ENCODE measurements at regions not wholly inside any gene's neighbourhood (a gene's known extent, or its start where the extent isn't known, plus 50 kb on each side); places are given as distances from the start of the nearest gene placed in this dataset.

- Histone ChIP-seq H3K27me3 (ENCODE audit: control insufficient read depth in 2 of 2, insufficient read depth in 2 of 2, low read length in 2 of 2) (no peaks in the 10 kb centered on the region), H3K36me3 (ENCODE audit: control insufficient read depth in 2 of 2, insufficient read depth in 2 of 2, low read length in 2 of 2) (no peaks in the 10 kb centered on the region), H3K4me1 (ENCODE audit: control insufficient read depth in 2 of 2, insufficient read depth in 2 of 2, low read length in 2 of 2) (no peaks in the 10 kb centered on the region), H3K4me3 (ENCODE audit: low read length in 2 of 2) (no peak overlapping the region), H3K9ac (ENCODE audit: low read depth in 1 of 2, low read length in 2 of 2) (no peak overlapping the region), H3K27ac (ENCODE audit: low read depth in 2 of 2, low read length in 2 of 2) (no peak overlapping the region), H3K9me3 (ENCODE audit: control insufficient read depth in 2 of 2, low read length in 2 of 2) (no peaks in the 10 kb centered on the region)
Measured at GRCh38 chr4:10364194-10364593, 93.0 kb downstream of the ZNF518B start.

DNA sequence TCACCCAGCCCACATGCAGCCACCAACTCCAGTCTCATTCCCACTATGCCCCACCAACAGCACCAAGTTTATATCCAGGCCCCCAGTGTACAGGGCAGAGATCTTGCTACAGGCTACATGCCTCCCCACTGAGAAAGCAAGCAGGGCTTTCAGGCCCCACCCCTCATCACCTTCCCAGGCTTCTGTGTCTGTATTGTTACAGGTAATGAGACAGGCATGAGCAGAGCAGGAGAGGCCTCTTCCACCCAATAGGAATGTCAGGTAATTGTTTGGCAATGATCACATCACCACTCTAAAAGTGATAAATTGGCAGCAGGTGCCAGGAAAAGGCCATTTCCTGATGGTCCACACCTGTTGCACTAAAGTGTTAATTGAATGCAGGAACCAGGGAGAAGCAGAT is 102.5 kb downstream of the ZNF518B start:
- H3K4me3 ChIP-seq (ENCODE audit: low read length in 2 of 2) = no peak overlapping the region
- no peak overlapping the region for H3K27ac ChIP-seq (ENCODE audit: low read depth in 2 of 2, low read length in 2 of 2)
- no peaks in the 10 kb centered on the region for H3K36me3 ChIP-seq (ENCODE audit: control insufficient read depth in 2 of 2, insufficient read depth in 2 of 2, low read length in 2 of 2)
- no peaks in the 10 kb centered on the region for H3K27me3 ChIP-seq (ENCODE audit: control insufficient read depth in 2 of 2, insufficient read depth in 2 of 2, low read length in 2 of 2)
- H3K9ac ChIP-seq (ENCODE audit: low read depth in 1 of 2, low read length in 2 of 2) = no peak overlapping the region
- no peaks in the 10 kb centered on the region for H3K4me1 ChIP-seq (ENCODE audit: control insufficient read depth in 2 of 2, insufficient read depth in 2 of 2, low read length in 2 of 2)
- no peaks in the 10 kb centered on the region for H3K9me3 ChIP-seq (ENCODE audit: control insufficient read depth in 2 of 2, low read length in 2 of 2)

DNA sequence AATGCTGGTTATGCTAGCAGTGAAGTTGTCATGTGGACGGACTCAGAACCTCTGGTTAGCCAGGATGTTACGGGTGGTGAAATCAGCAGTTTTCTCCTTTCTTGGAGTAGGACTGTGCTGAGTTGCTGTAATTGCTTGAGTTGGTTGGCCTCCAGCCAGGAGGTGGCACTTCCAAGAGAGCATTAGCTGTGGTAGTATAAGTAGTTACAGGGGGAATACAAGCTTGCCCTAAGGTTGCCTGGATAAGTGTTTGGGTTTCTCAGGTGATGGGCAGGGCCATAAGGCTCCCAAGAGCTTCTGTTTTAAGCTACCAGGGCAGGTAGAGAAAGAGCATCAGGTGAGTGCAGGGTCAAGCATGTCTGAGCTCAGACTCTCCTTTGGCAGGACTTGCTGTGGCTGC is 103.0 kb downstream of the ZNF518B start:
- H3K36me3 ChIP-seq (ENCODE audit: control insufficient read depth in 2 of 2, insufficient read depth in 2 of 2, low read length in 2 of 2) = no peaks in the 10 kb centered on the region

DNA sequence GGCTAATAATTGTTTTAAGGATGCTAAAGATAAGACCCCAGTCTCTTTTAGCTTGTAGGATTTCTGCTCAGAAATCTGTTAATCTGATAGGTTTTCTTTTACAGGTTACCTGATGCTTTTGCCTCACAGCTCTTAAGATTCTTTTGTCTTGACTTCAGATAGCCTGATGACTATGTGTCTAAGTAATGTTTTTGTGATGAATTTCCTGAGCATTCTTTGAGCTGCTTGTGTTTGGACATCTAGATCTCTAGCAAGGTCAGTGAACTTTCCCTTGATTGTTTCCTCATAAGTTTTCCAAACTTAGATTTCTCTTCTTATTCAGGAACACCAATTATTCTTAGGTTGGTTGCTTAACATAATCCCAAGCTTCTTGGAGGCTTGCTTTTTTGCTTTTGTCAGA is 104.1 kb downstream of the ZNF518B start:
- no peaks in the 10 kb centered on the region for H3K27me3 ChIP-seq (ENCODE audit: control insufficient read depth in 2 of 2, insufficient read depth in 2 of 2, low read length in 2 of 2)
- H3K9ac ChIP-seq (ENCODE audit: low read depth in 1 of 2, low read length in 2 of 2) = no peak overlapping the region
- H3K9me3 ChIP-seq (ENCODE audit: control insufficient read depth in 2 of 2, low read length in 2 of 2) = no peaks in the 10 kb centered on the region
- H3K36me3 ChIP-seq (ENCODE audit: control insufficient read depth in 2 of 2, insufficient read depth in 2 of 2, low read length in 2 of 2) = no peaks in the 10 kb centered on the region
- no peak overlapping the region for H3K27ac ChIP-seq (ENCODE audit: low read depth in 2 of 2, low read length in 2 of 2)
- H3K4me1 ChIP-seq (ENCODE audit: control insufficient read depth in 2 of 2, insufficient read depth in 2 of 2, low read length in 2 of 2) = no peaks in the 10 kb centered on the region
- H3K4me3 ChIP-seq (ENCODE audit: low read length in 2 of 2) = no peak overlapping the region

More for the DNA sequence above, 103.0 kb downstream of the ZNF518B start:
- no peaks in the 10 kb centered on the region for H3K9me3 ChIP-seq (ENCODE audit: control insufficient read depth in 2 of 2, low read length in 2 of 2)
- no peak overlapping the region for H3K27ac ChIP-seq (ENCODE audit: low read depth in 2 of 2, low read length in 2 of 2)
- no peaks in the 10 kb centered on the region for H3K4me1 ChIP-seq (ENCODE audit: control insufficient read depth in 2 of 2, insufficient read depth in 2 of 2, low read length in 2 of 2)
- H3K4me3 ChIP-seq (ENCODE audit: low read length in 2 of 2) = no peak overlapping the region
- H3K9ac ChIP-seq (ENCODE audit: low read depth in 1 of 2, low read length in 2 of 2) = no peak overlapping the region
- H3K27me3 ChIP-seq (ENCODE audit: control insufficient read depth in 2 of 2, insufficient read depth in 2 of 2, low read length in 2 of 2) = no peaks in the 10 kb centered on the region

GRCh38 chr4:10348241-10348640 is 109.0 kb downstream of the ZNF518B start:
- Histone ChIP-seq H3K27me3 (ENCODE audit: control insufficient read depth in 2 of 2, insufficient read depth in 2 of 2, low read length in 2 of 2) (no peaks in the 10 kb centered on the region), H3K9me3 (ENCODE audit: control insufficient read depth in 2 of 2, low read length in 2 of 2) (no peaks in the 10 kb centered on the region), H3K27ac (ENCODE audit: low read depth in 2 of 2, low read length in 2 of 2) (no peak overlapping the region), H3K4me3 (ENCODE audit: low read length in 2 of 2) (no peak overlapping the region), H3K36me3 (ENCODE audit: control insufficient read depth in 2 of 2, insufficient read depth in 2 of 2, low read length in 2 of 2) (no peaks in the 10 kb centered on the region), H3K9ac (ENCODE audit: low read depth in 1 of 2, low read length in 2 of 2) (no peak overlapping the region), H3K4me1 (ENCODE audit: control insufficient read depth in 2 of 2, insufficient read depth in 2 of 2, low read length in 2 of 2) (no peaks in the 10 kb centered on the region)

- no peaks in the 10 kb centered on the region for H3K36me3 ChIP-seq (ENCODE audit: control insufficient read depth in 2 of 2, insufficient read depth in 2 of 2, low read length in 2 of 2)
- no peak overlapping the region for H3K27ac ChIP-seq (ENCODE audit: low read depth in 2 of 2, low read length in 2 of 2)
- H3K4me1 ChIP-seq (ENCODE audit: control insufficient read depth in 2 of 2, insufficient read depth in 2 of 2, low read length in 2 of 2) = no peaks in the 10 kb centered on the region
- H3K4me3 ChIP-seq (ENCODE audit: low read length in 2 of 2) = no peak overlapping the region
- no peaks in the 10 kb centered on the region for H3K9me3 ChIP-seq (ENCODE audit: control insufficient read depth in 2 of 2, low read length in 2 of 2)
- H3K27me3 ChIP-seq (ENCODE audit: control insufficient read depth in 2 of 2, insufficient read depth in 2 of 2, low read length in 2 of 2) = no peaks in the 10 kb centered on the region
- no peak overlapping the region for H3K9ac ChIP-seq (ENCODE audit: low read depth in 1 of 2, low read length in 2 of 2)
Measured at GRCh38 chr4:10347815-10348214, 109.4 kb downstream of the ZNF518B start.

DNA sequence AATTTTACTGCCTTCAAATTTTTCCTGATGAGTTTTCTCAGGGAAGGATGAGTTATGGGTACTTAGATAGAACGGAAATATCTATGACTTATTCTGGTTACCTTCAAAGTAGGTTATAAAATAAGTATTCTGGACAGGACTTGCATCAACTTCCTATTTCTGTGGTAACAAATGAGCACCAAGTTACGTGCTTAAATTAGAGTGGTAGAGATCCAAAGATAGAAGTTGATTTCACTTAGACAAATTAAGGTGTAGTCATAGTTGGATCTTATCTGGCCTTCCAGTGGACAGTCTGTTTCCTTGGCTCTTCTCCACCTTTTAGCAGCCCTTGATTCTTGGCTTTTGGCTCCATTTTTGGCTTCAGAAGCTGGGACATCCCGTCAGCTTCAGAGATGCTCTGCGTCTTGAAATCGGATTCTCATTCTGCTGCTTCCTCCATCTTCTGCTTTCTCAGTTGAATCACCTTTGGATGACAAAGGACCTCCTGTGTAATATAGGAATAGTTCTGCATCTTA is 109.9 kb downstream of the ZNF518B start:
- H3K9me3 ChIP-seq (ENCODE audit: control insufficient read depth in 2 of 2, low read length in 2 of 2) = no peaks in the 10 kb centered on the region
- H3K36me3 ChIP-seq (ENCODE audit: control insufficient read depth in 2 of 2, insufficient read depth in 2 of 2, low read length in 2 of 2) = no peaks in the 10 kb centered on the region
- no peaks in the 10 kb centered on the region for H3K4me1 ChIP-seq (ENCODE audit: control insufficient read depth in 2 of 2, insufficient read depth in 2 of 2, low read length in 2 of 2)
- H3K9ac ChIP-seq (ENCODE audit: low read depth in 1 of 2, low read length in 2 of 2) = no peak overlapping the region
- no peak overlapping the region for H3K4me3 ChIP-seq (ENCODE audit: low read length in 2 of 2)
- H3K27ac ChIP-seq (ENCODE audit: low read depth in 2 of 2, low read length in 2 of 2) = no peak overlapping the region
- no peaks in the 10 kb centered on the region for H3K27me3 ChIP-seq (ENCODE audit: control insufficient read depth in 2 of 2, insufficient read depth in 2 of 2, low read length in 2 of 2)

- Histone ChIP-seq H3K36me3 (ENCODE audit: control insufficient read depth in 2 of 2, insufficient read depth in 2 of 2, low read length in 2 of 2) (no peaks in the 10 kb centered on the region), H3K27me3 (ENCODE audit: control insufficient read depth in 2 of 2, insufficient read depth in 2 of 2, low read length in 2 of 2) (no peaks in the 10 kb centered on the region), H3K9ac (ENCODE audit: low read depth in 1 of 2, low read length in 2 of 2) (no peak overlapping the region), H3K4me1 (ENCODE audit: control insufficient read depth in 2 of 2, insufficient read depth in 2 of 2, low read length in 2 of 2) (no peaks in the 10 kb centered on the region), H3K27ac (ENCODE audit: low read depth in 2 of 2, low read length in 2 of 2) (no peak overlapping the region), H3K9me3 (ENCODE audit: control insufficient read depth in 2 of 2, low read length in 2 of 2) (no peaks in the 10 kb centered on the region), H3K4me3 (ENCODE audit: low read length in 2 of 2) (no peak overlapping the region)
Measured at GRCh38 chr4:10346023-10346422, 111.2 kb downstream of the ZNF518B start.

DNA sequence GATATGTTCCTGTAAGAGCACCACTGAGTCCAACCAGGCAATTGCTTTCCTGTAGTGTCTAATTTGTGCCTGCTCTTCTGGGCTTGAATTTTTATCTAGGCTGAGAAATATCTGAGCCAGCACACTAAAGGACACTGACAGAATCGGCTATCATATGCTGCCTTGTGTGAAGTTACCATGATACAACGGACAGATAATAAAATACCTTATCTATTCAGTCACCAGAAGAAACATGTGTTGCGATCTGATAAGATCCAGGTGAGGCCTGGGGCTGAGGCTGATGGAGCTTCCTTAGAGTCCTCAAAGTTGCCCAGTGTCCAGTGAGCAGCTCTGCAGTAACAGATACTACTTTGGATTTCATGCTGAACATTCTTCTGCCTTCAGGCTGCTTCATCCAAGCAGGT is 111.8 kb downstream of the ZNF518B start:
- H3K36me3 ChIP-seq (ENCODE audit: control insufficient read depth in 2 of 2, insufficient read depth in 2 of 2, low read length in 2 of 2) = no peaks in the 10 kb centered on the region
- no peaks in the 10 kb centered on the region for H3K27me3 ChIP-seq (ENCODE audit: control insufficient read depth in 2 of 2, insufficient read depth in 2 of 2, low read length in 2 of 2)
- H3K4me1 ChIP-seq (ENCODE audit: control insufficient read depth in 2 of 2, insufficient read depth in 2 of 2, low read length in 2 of 2) = no peaks in the 10 kb centered on the region
- H3K9me3 ChIP-seq (ENCODE audit: control insufficient read depth in 2 of 2, low read length in 2 of 2) = no peaks in the 10 kb centered on the region
- H3K4me3 ChIP-seq (ENCODE audit: low read length in 2 of 2) = no peak overlapping the region
- no peak overlapping the region for H3K27ac ChIP-seq (ENCODE audit: low read depth in 2 of 2, low read length in 2 of 2)
- H3K9ac ChIP-seq (ENCODE audit: low read depth in 1 of 2, low read length in 2 of 2) = no peak overlapping the region

DNA sequence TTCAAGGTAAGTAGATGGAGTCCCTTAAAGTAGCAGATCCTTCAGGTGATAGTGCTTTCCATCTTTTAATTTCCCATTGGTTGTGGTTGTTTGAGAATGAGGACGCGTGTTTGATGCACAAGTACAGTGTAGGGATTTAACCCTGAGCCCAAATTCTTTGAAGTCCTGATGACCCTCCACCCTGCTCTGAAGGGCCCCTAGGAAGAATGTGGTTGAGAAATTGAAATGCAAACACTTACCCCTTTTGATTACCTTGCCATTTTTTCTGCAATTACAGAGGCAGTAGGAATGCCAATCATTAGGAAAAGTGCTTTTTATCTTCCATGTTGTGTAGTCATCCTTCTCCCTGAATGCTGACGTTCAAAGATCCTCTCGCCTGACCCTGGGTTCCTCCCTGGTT is 112.4 kb downstream of the ZNF518B start:
- Histone ChIP-seq H3K9ac (ENCODE audit: low read depth in 1 of 2, low read length in 2 of 2) (no peak overlapping the region), H3K27ac (ENCODE audit: low read depth in 2 of 2, low read length in 2 of 2) (no peak overlapping the region), H3K4me3 (ENCODE audit: low read length in 2 of 2) (no peak overlapping the region), H3K27me3 (ENCODE audit: control insufficient read depth in 2 of 2, insufficient read depth in 2 of 2, low read length in 2 of 2) (no peaks in the 10 kb centered on the region), H3K9me3 (ENCODE audit: control insufficient read depth in 2 of 2, low read length in 2 of 2) (no peaks in the 10 kb centered on the region), H3K4me1 (ENCODE audit: control insufficient read depth in 2 of 2, insufficient read depth in 2 of 2, low read length in 2 of 2) (no peaks in the 10 kb centered on the region), H3K36me3 (ENCODE audit: control insufficient read depth in 2 of 2, insufficient read depth in 2 of 2, low read length in 2 of 2) (no peaks in the 10 kb centered on the region)

- no peak overlapping the region for H3K4me3 ChIP-seq (ENCODE audit: low read length in 2 of 2)
- no peaks in the 10 kb centered on the region for H3K36me3 ChIP-seq (ENCODE audit: control insufficient read depth in 2 of 2, insufficient read depth in 2 of 2, low read length in 2 of 2)
- no peaks in the 10 kb centered on the region for H3K27me3 ChIP-seq (ENCODE audit: control insufficient read depth in 2 of 2, insufficient read depth in 2 of 2, low read length in 2 of 2)
- H3K27ac ChIP-seq (ENCODE audit: low read depth in 2 of 2, low read length in 2 of 2) = no peak overlapping the region
- H3K9me3 ChIP-seq (ENCODE audit: control insufficient read depth in 2 of 2, low read length in 2 of 2) = no peaks in the 10 kb centered on the region
- no peaks in the 10 kb centered on the region for H3K4me1 ChIP-seq (ENCODE audit: control insufficient read depth in 2 of 2, insufficient read depth in 2 of 2, low read length in 2 of 2)
- no peak overlapping the region for H3K9ac ChIP-seq (ENCODE audit: low read depth in 1 of 2, low read length in 2 of 2)
Measured at GRCh38 chr4:10343656-10344055, 113.6 kb downstream of the ZNF518B start.
